ENCODE measurements at regions not wholly inside any gene's neighbourhood (a gene's known extent, or its start where the extent isn't known, plus 50 kb on each side); places are given as distances from the start of the nearest gene placed in this dataset.
A peak's percentile ranks its signal among the peaks of the same experiment; 100 is the strongest.

GRCh38 chr17:79339321-79339720 is 264.7 kb downstream of the ENGASE start:
- TF ChIP-seq CTCF (conservative IDR thresholded peaks at IDR 0.05; ENCODE audit: low read depth, low read length), result no peak
- no peak for DNase-seq (ENCODE audit: low read depth)

GRCh38 chr17:79338604-79339003 is 264.0 kb downstream of the ENGASE start:
- no peak for TF ChIP-seq CTCF (conservative IDR thresholded peaks at IDR 0.05; ENCODE audit: low read depth, low read length)
- peak; percentile 6 for DNase-seq (ENCODE audit: low read depth)
- H3K4me3 ChIP-seq (ENCODE audit: low read depth, low read length), result no peak overlapping the region

More at GRCh38 chr17:79339321-79339720, 264.7 kb downstream of the ENGASE start:
- H3K4me3 ChIP-seq (ENCODE audit: low read depth, low read length), result no peak overlapping the region

DNA sequence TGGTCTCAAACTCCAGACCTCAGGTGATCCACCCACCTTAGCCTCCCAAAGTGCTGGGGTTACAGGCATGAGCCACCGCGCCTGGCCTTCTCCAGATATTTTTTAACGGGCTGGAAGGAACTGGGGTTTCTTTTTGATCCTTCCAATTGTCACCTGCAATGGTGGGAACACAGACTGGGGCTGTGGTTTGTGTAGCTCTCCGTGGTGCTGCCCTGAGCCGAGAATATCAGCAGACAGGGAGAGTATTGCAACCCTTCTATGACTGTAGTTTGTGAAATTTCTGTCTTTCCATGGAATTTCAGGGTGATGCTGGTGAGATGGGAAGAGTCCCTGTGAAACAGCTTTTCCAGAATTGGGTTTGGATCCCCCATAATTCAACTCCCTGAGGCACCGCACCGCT is 263.5 kb downstream of the ENGASE start:
- H3K4me3 ChIP-seq (ENCODE audit: low read depth, low read length), result no peak overlapping the region
- no peak for TF ChIP-seq CTCF (conservative IDR thresholded peaks at IDR 0.05; ENCODE audit: low read depth, low read length)
- DNase-seq (ENCODE audit: low read depth), result no peak

- no peak overlapping the region for H3K4me3 ChIP-seq (ENCODE audit: low read depth, low read length)
- no peak for DNase-seq (ENCODE audit: low read depth)
- no peak for TF ChIP-seq CTCF (conservative IDR thresholded peaks at IDR 0.05; ENCODE audit: low read depth, low read length)
Measured at GRCh38 chr17:79337053-79337452, 262.4 kb downstream of the ENGASE start.

- H3K4me3 ChIP-seq (ENCODE audit: low read depth, low read length), result no peak overlapping the region
- no peak for DNase-seq (ENCODE audit: low read depth)
- no peak for TF ChIP-seq CTCF (conservative IDR thresholded peaks at IDR 0.05; ENCODE audit: low read depth, low read length)
Measured at GRCh38 chr17:79335456-79335855, 260.8 kb downstream of the ENGASE start.

GRCh38 chr17:79332011-79332554 is 257.5 kb downstream of the ENGASE start:
- no peak for DNase-seq (ENCODE audit: low read depth)

More at GRCh38 chr17:79332011-79332554, 257.5 kb downstream of the ENGASE start:
- H3K4me3 ChIP-seq (ENCODE audit: low read depth, low read length), result no peak overlapping the region
- TF ChIP-seq CTCF (conservative IDR thresholded peaks at IDR 0.05; ENCODE audit: low read depth, low read length), result no peak

All from epithelial cell of proximal tubule (primary cell).